ENCODE measurements at regions not wholly inside any gene's neighbourhood (a gene's known extent, or its start where the extent isn't known, plus 50 kb on each side); places are given as distances from the start of the nearest gene placed in this dataset.
A peak's percentile ranks its signal among the peaks of the same experiment; 100 is the strongest.

- no peak for TF ChIP-seq CTCF (IDR thresholded peaks at IDR 0.05; ENCODE audit: low read length, missing control alignments)
- no peak overlapping the region for H3K4me3 ChIP-seq (replicated peaks; ENCODE audit: low read depth, low read length)
- no peak for DNase-seq (ENCODE audit: low read depth)
Observed at GRCh38 chr3:34464646-34465045, 666.2 kb downstream of the PDCD6IP start.

GRCh38 chr3:34475851-34476250 is 677.4 kb downstream of the PDCD6IP start:
- no peak for TF ChIP-seq CTCF (IDR thresholded peaks at IDR 0.05; ENCODE audit: low read length, missing control alignments)
- H3K4me3 ChIP-seq (replicated peaks; ENCODE audit: low read depth, low read length) = no peak overlapping the region
- DNase-seq (ENCODE audit: low read depth) = no peak

- no peak for DNase-seq (ENCODE audit: low read depth)
- no peak for TF ChIP-seq CTCF (IDR thresholded peaks at IDR 0.05; ENCODE audit: low read length, missing control alignments)
- H3K4me3 ChIP-seq (replicated peaks; ENCODE audit: low read depth, low read length) = no peak overlapping the region
Observed at GRCh38 chr3:34483311-34483887, 685.0 kb downstream of the PDCD6IP start.

GRCh38 chr3:34504366-34504765 is 705.9 kb downstream of the PDCD6IP start:
- no peak for DNase-seq (ENCODE audit: low read depth)
- H3K4me3 ChIP-seq (replicated peaks; ENCODE audit: low read depth, low read length) = no peak overlapping the region
- TF ChIP-seq CTCF (IDR thresholded peaks at IDR 0.05; ENCODE audit: low read length, missing control alignments) = no peak

- peak; percentile 1 for DNase-seq (ENCODE audit: low read depth)
- H3K4me3 ChIP-seq (replicated peaks; ENCODE audit: low read depth, low read length) = no peak overlapping the region
- TF ChIP-seq CTCF (IDR thresholded peaks at IDR 0.05; ENCODE audit: low read length, missing control alignments) = no peak
Observed at GRCh38 chr3:34504775-34505174, 706.3 kb downstream of the PDCD6IP start.

GRCh38 chr3:34508732-34509131 is 710.3 kb downstream of the PDCD6IP start:
- DNase-seq (ENCODE audit: low read depth) = no peak

More at GRCh38 chr3:34508732-34509131, 710.3 kb downstream of the PDCD6IP start:
- no peak overlapping the region for H3K4me3 ChIP-seq (replicated peaks; ENCODE audit: low read depth, low read length)
- no peak for TF ChIP-seq CTCF (IDR thresholded peaks at IDR 0.05; ENCODE audit: low read length, missing control alignments)

Data from fibroblast of pulmonary artery (primary cell).